ENCODE measurements at regions not wholly inside any gene's neighbourhood (a gene's known extent, or its start where the extent isn't known, plus 50 kb on each side); places are given as distances from the start of the nearest gene placed in this dataset.
A peak's percentile ranks its signal among the peaks of the same experiment; 100 is the strongest.

- no peak for DNase-seq
Measured at GRCh38 chr3:104537323-104537722, 829.4 kb upstream of the ALCAM start.

DNA sequence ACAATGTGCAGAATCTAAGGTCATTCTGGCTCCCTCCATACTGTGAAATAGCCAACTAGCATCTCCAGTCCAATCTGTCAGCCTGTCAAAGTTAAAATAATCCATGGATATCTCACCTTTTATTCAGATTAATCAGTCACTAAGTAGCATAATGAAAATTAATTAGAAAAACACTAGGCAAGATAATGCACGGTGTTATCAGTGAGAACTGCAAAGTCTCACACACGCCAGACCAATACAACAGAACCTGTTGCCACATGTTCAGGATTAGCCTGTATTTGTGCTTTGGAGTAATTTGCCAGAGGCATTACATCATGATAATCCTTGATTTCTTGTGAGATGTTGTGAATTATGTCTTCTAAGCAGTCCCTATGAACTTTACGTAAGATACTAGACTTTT is 820.4 kb upstream of the ALCAM start:
- no peak for DNase-seq

DNA sequence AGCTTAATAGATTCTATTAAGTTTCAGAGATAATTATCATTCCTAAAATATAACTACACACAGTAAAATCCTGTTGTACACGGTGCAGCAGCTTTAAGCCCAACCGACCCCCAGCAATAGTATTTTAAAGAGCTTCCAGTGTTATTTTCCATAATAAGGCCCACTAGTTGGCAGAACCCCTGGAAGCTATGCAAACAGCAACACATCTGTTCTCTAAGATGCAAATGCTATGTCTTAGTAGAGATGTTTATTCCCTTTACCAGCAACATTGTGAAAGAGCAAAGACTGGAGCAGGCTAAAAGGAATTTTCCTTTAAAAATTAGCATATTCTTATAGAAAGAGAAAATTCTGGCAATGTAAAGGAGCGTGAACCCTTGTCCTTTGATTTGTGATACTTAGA is 819.7 kb upstream of the ALCAM start:
- DNase-seq, result no peak

- DNase-seq, result no peak
Measured at GRCh38 chr3:104548401-104548800, 818.3 kb upstream of the ALCAM start.

GRCh38 chr3:104549099-104549714 is 817.5 kb upstream of the ALCAM start:
- no peak for DNase-seq

- no peak for DNase-seq
Measured at GRCh38 chr3:104553121-104553520, 813.6 kb upstream of the ALCAM start.

DNA sequence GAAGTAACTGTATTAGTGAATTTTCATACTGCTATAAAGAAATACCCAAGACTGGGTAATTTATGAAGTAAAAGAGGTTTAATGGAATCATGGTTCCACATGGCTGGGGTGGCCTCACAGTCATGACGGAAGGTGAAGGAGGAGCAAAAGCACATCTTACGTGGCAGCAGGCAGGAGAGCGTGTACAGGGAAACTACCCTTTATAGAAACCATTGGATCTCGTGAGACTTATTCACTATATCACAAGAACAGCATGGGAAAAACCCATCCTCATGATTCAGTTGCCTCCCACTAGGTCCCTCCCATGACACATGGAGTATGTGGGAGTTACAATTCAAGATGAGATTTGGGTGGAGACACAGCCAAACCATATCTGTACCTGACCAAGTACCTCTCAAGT is 812.3 kb upstream of the ALCAM start:
- no peak for DNase-seq

DNA sequence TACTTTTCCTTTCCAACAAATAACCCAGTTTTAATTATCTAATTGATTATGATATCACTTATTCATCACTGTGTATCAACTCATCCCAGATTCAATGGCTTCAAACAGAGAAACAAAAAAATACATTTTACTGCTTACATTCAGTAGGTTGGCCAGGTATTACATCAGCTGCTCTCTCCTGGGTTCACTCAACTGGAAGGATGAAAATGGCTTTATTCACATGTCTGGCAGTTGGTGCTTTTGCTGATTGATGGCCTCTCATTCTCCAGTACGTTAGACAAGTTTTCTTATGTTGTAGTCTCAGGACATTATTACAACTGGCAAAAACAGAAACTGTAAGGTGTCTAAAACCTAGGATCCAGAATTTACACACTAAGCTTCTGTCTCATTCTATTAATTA is 811.0 kb upstream of the ALCAM start:
- peak; percentile 29 for DNase-seq

DNA sequence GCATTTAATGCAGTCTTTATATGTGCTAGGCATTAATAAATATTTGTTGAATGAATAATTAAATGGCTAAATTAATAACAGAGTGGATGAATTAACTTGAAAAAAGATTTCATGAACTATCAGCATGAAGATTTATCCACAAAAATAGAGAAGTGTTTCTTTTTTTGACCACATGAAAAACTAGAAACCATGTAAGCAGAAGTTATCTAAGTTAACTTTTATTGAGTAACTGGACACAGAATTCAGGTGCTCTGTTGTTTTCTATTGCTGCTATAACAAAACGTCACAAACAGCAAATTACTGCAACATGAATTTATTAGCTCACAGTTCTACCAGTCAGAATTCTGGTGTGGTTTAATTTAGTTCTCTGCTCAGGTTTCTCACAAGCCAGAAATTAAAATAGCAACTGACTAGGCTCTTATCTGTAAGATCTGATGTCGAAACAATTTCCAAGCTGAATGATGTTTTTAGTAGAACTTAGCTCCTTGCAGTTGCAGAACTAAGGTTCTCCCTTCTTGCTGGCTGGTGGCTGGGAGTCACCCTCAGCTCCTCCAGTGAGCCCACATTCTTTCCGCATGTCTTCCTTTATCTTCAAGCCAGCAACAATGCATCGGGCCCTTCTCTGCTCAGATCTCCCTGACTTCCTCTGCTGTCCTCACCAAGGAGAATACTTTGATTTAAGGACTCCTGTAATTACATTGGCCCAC is 810.2 kb upstream of the ALCAM start:
- DNase-seq, result no peak

DNA sequence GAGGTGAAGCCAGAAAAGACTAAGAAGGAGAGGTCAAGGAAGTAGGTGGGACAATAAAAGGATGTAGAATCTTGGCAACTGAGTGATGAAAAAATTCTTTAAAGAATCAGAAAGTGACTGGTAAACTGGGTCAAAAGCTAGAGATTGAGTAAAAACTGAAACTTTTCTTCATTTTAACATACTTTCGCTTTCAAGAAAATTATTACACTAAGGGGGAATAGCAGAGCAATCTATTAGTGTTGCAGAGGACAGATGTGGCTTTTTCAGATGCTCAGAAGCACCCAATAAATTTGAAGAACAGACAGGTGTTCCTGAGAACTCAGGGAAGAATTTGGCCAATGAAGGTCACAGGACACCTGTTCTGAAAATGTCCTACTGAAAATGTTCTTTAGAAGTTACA is 805.4 kb upstream of the ALCAM start:
- DNase-seq, result no peak

DNA sequence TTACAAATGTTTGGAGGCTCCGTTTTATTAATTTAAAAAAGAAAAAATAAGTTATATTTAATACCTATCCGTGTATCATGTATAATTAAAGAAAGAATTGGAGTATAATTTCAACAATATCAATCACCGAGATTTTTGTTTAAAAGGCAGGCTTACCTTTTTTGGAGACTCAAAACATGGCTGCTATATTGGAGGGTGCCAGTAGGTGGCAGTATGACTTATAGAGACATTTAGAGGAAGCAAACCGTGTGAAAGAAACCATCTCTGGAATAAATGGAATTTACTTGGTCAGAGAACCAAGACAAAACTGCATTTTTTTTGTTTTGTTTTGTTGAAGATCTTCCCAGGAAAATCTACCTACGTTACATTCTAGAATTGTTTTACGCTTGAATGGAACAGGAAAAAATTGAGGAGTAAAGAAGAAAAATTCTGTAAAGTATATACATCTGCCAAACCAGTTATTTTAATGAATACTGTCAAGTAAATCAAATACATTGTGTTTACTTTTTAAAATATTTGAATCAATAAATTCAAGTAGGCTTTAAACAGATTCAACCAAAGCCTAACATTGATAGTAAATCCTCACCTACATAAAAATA is 802.6 kb upstream of the ALCAM start:
- no peak for DNase-seq

- DNase-seq, result no peak
Measured at GRCh38 chr3:104566054-104566453, 800.7 kb upstream of the ALCAM start.

GRCh38 chr3:104575634-104576033 is 791.1 kb upstream of the ALCAM start:
- no peak for DNase-seq

GRCh38 chr3:104578558-104578957 is 788.2 kb upstream of the ALCAM start:
- DNase-seq, result no peak

DNA sequence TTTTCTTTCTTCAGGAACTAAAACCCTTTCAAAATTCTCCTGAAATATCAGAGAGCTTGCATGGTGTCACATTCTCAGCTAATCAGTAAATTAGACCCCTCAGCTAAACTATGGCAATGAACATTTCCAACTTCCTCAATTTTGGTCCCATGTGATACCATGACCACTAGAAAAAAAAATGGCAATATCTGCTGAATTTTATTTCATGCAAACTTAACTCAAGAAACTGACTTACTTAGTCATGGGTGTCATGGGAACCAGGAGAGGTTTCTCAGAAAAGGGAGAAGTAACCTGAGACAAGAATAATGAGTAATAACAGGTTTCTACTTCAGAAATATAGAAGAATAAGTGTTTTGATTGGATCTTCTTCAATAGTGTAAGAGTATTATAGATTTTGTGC is 784.6 kb upstream of the ALCAM start:
- DNase-seq, result no peak

DNA sequence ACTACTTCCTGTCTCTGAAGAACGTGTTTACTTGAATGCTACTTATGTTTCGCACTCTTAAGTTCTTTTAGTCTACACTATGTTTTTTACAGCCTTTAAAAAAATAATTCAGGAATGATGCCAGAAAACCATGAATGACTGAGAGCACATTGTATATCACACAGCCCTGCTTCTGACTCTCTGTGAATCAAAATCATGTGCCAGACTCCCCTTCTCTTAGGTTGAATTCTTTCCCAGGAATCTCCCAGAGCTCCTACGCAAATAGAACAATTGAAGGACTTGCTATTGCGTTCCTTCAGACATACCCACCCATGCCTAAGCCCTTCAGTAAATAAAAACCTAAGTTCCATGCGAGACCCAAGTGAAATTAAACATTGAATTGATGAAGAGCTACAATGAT is 782.0 kb upstream of the ALCAM start:
- no peak for DNase-seq

- DNase-seq, result no peak
Measured at GRCh38 chr3:104586344-104586743, 780.4 kb upstream of the ALCAM start.

DNA sequence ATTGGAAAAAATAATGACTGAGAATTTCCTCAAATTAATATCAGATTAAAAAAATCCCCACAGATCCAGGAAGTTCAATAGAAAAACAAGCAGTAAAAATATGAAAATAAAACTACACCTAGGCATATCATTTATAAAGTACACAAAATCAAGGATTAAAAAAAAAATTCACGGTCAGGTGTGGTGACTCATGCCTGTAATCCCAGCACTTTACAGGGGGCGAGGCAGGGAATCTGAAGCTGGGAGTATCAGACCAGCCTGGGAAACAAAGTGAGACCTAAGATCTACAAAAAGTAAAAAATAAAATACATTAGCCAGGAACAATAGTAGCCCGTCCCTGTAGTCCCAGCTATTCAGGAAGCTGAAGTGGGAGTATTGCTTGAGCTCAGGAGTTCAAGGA is 778.3 kb upstream of the ALCAM start:
- DNase-seq, result no peak

DNA sequence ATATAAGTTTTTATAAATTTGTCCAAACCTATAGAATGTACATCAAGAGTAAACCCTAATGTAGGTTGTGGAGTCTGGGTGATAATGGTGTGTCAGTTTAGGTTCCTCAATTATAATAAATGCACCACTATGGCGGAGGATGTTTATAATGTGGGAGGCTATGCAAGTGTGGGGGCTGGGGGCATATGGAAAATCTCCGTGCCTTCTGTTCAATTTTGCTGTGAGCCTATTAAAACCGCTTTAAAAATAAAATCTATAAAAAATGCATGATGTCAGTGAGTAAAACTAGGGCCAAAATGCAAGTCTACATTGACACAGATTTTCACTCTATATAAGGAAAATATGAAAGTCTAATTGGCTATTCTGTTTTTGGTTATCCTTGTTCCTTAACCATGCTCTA is 774.9 kb upstream of the ALCAM start:
- no peak for DNase-seq

DNA sequence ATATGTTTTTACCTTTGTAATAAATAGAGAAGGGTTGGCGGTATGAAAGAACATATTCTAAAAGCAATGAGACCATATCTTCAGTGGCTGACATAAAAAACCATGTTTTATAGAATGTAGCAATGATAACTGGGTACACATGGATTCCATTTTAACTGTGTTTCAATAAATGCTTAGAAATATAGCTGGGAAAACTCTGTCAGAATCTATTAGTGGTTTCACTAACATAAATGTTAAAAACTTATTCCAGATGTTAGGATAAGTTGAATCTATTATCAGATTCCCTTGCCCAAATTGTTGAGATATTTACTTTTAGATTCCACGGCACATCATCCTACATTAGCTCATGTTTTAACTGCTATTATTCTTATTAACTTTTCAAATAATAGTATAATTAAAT is 772.2 kb upstream of the ALCAM start:
- DNase-seq, result no peak

DNA sequence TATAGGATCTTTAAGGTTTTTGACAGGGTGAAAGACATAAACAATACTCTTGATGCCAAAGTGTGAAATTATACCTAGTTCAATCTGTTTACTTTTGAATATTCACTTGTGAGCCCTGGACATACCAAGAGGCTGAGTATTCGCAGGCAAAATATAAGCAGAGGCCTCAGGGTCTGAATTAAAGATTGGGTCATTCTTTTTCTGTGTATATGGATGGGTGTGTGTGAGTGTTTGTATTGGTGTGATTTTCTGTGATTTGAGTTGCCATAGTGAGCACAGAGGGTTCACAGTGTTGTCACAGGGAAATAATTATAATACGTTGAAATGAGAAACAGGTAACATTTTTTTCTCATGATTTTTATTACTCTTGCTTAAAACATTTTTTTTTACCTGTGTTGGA is 770.7 kb upstream of the ALCAM start:
- DNase-seq, result no peak

DNA sequence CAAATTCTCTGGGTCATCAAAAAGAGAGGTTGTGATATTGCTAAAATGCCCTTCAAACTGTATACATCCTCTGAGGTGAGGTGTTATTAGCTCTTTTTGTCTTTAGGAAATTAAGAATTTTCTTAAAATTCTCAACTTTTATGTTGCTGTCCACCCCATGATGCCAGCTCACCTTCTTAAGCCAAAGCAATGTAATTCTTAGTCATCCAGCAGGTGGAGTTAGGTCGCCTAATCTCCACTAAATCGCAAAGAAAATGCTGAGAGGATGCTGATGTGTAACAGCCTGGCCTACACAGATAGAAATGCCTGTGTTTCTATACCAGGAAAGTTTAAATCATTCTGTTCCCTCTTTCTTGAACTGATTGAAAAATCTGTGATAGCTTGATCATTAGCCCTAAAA is 770.2 kb upstream of the ALCAM start:
- DNase-seq, result peak; percentile 75

GRCh38 chr3:104598848-104599511 is 767.7 kb upstream of the ALCAM start:
- DNase-seq, result peak; percentile 86
